Calu3 (cell line): ENCODE measurements at regions not wholly inside any gene's neighbourhood (a gene's known extent, or its start where the extent isn't known, plus 50 kb on each side); places are given as distances from the start of the nearest gene placed in this dataset.

Experiments
- BruUV-seq: library from RNA; stranded (reverse); fragments of 400-500 nt; replicated peaks from 2 replicates; lab custom pipeline; 2021; lab: Mats Ljungman, UMichigan
- CTCF ChIA-PET: fragments of 300-600 bp; sonication (Branson Sonifier 250); formaldehyde crosslinking; loops from one replicate; lab custom pipeline; 2022; ENCODE audit warnings: antibody characterized with exemption; lab: Charles Lee
- DNase-seq: peaks from one replicate; pipeline ENCODE4 v3.0.0; 2022
- H3K27ac Mint-ChIP-seq: one replicate; pipeline ENCODE4 v1.8.0; 2022; ENCODE audit warnings: mixed read lengths; ENCODE audit not compliant: unreplicated experiment
- H3K27me3 Mint-ChIP-seq: one replicate; pipeline ENCODE4 v1.8.0; 2022; ENCODE audit warnings: mixed read lengths; ENCODE audit not compliant: unreplicated experiment
- H3K36me3 Mint-ChIP-seq: one replicate; pipeline ENCODE4 v1.8.0; 2022; ENCODE audit warnings: mild to moderate bottlenecking, moderate library complexity, mixed read lengths; ENCODE audit not compliant: insufficient read depth, unreplicated experiment
- H3K4me1 Mint-ChIP-seq: one replicate; pipeline ENCODE4 v1.8.0; 2022; ENCODE audit warnings: mild to moderate bottlenecking, low read depth, mixed read lengths; ENCODE audit not compliant: unreplicated experiment
- H3K4me3 Mint-ChIP-seq: one replicate; pipeline ENCODE4 v1.8.0; 2022; ENCODE audit warnings: mild to moderate bottlenecking, low read depth, moderate library complexity, mixed read lengths; ENCODE audit not compliant: unreplicated experiment
- H3K9me3 Mint-ChIP-seq: one replicate; pipeline ENCODE4 v1.8.0; 2022; ENCODE audit warnings: low read depth, mixed read lengths; ENCODE audit not compliant: unreplicated experiment
- CTCF ChIP-seq: fragments of 200-600 bp; IDR thresholded peaks from one replicate; pipeline ENCODE4 v1.8.0; 2022; ENCODE audit warnings: antibody characterized with exemption; ENCODE audit not compliant: unreplicated experiment
- intact Hi-C: fragments of 100-400 bp; cut with micrococcal nuclease; formaldehyde crosslinking; loops from one replicate; pipeline ENCODE4 v1.10.0; 2022; ENCODE audit not compliant: unreplicated experiment

GRCh38 chr13:34594507-34594906 lies 347.6 kb upstream of the NBEA start:
- BruUV-seq, result no TSS peak
- H3K4me3 Mint-ChIP-seq, result no peak overlapping the region

GRCh38 chr13:34608331-34608730 lies 333.7 kb upstream of the NBEA start:
- no peak for DNase-seq
- intact Hi-C loops, result no loop called here
- CTCF ChIA-PET, result no interaction called here
- Mint-ChIP-seq H3K4me3 (no peak overlapping the region), H3K4me1 (no peaks in the 10 kb centered on the region), H3K27me3 (no peaks in the 10 kb centered on the region), H3K9me3 (peaks cover 8% of the 10 kb centered on the region), H3K27ac (no peak overlapping the region), H3K36me3 (no peaks in the 10 kb centered on the region)
- no TSS peak for BruUV-seq
- TF ChIP-seq CTCF, result no peak

More at GRCh38 chr13:34594507-34594906, 347.6 kb upstream of the NBEA start:
- DNase-seq, result no peak
- H3K4me1 Mint-ChIP-seq, result no peaks in the 10 kb centered on the region
- no peaks in the 10 kb centered on the region for H3K36me3 Mint-ChIP-seq
- TF ChIP-seq CTCF, result no peak
- intact Hi-C loops, result no loop called here
- CTCF ChIA-PET, result no interaction called here
- no peak overlapping the region for H3K27ac Mint-ChIP-seq
- no peaks in the 10 kb centered on the region for H3K27me3 Mint-ChIP-seq
- no peaks in the 10 kb centered on the region for H3K9me3 Mint-ChIP-seq

GRCh38 chr13:34611671-34612070 lies 330.4 kb upstream of the NBEA start:
- Mint-ChIP-seq H3K4me3 (no peak overlapping the region), H3K4me1 (no peaks in the 10 kb centered on the region), H3K27me3 (no peaks in the 10 kb centered on the region), H3K36me3 (no peaks in the 10 kb centered on the region), H3K9me3 (peaks cover 4% of the 10 kb centered on the region), H3K27ac (no peak overlapping the region)
- no peak for DNase-seq
- BruUV-seq, result no TSS peak
- CTCF ChIA-PET, result no interaction called here
- intact Hi-C loops, result no loop called here
- no peak for TF ChIP-seq CTCF

GRCh38 chr13:34617473-34618083 lies 324.5 kb upstream of the NBEA start:
- no peak for DNase-seq
- intact Hi-C loops, result no loop called here
- Mint-ChIP-seq H3K4me3 (no peak overlapping the region), H3K4me1 (no peaks in the 10 kb centered on the region), H3K27ac (no peak overlapping the region), H3K27me3 (no peaks in the 10 kb centered on the region), H3K36me3 (no peaks in the 10 kb centered on the region), H3K9me3 (peaks cover under 1% of the 10 kb centered on the region)
- no peak for TF ChIP-seq CTCF
- no TSS peak for BruUV-seq
- CTCF ChIA-PET, result no interaction called here
